Left lung (tissue), 4 donors: ENCODE measurements at regions not wholly inside any gene's neighbourhood (a gene's known extent, or its start where the extent isn't known, plus 50 kb on each side); places are given as distances from the start of the nearest gene placed in this dataset.
A peak's percentile ranks its signal among the peaks of the same experiment; 100 is the strongest.

Experiments used
- ATAC-seq: fragments of 200-7000 bp; cut with Tn5 transposase; one replicate; pipeline ENCODE4 v1.9.1; 2020; ENCODE audit warnings: moderate library complexity
- DNase-seq, 4 donors: peaks; one replicate each; pipeline ENCODE4 v3.0.0-alpha.2; 2013 to 2020
- H3K27ac ChIP-seq, 2 donors: fragments of 200-600 bp; sonication (generic) in 1 of 2; one replicate each; pipeline versions ENCODE4 v1.5.0 to v1.8.0; 2020 to 2021
- H3K27me3 ChIP-seq, 2 donors: fragments of 200-600 bp; sonication (generic) in 1 of 2; one replicate each; pipeline versions ENCODE4 v1.5.0 to v1.8.0; 2020 to 2021
- H3K36me3 ChIP-seq, 2 donors: fragments of 200-600 bp; sonication (generic) in 1 of 2; one replicate each; pipeline versions ENCODE4 v1.5.0 to v1.8.0; 2020 to 2021
- H3K4me1 ChIP-seq, 2 donors: fragments of 200-600 bp; one replicate each; pipeline ENCODE4 v1.8.0; 2021
- H3K4me3 ChIP-seq, 2 donors: fragments of 200-600 bp; sonication (generic) in 1 of 2; one replicate each; pipeline versions ENCODE4 v1.5.0 to v1.8.0; 2020 to 2021; ENCODE audit warnings: mild to moderate bottlenecking in 1 of 2
- H3K9me3 ChIP-seq, 2 donors: fragments of 200-600 bp; sonication (generic) in 1 of 2; one replicate each; pipeline versions ENCODE4 v1.5.0 to v1.8.0; 2020 to 2021
- CTCF ChIP-seq, 2 donors: fragments of 200-600 bp; sonication (generic) in 1 of 2; IDR thresholded peaks; one replicate each; pipeline versions ENCODE4 v1.5.0 to v1.8.0; 2021; ENCODE audit warnings: antibody characterized with exemption in 2 of 2
- intact Hi-C, 2 donors: fragments of 100-400 bp; cut with DNase I; formaldehyde crosslinking; loops; one replicate each; pipeline versions ENCODE4 v1.11.2 to v1.14.2; 2022
- donor health status: DM: no; HTN: yes; CAD: no.
- donor health status: DM: no; HTN: no; CAD: no.

GRCh38 chr2:7984693-7985353 lies 697.0 kb upstream of the ID2 start:
- H3K27me3 ChIP-seq = no peaks in the 10 kb centered on the region
- ATAC-seq (no peak), DNase-seq (no peak)
- H3K9me3 ChIP-seq = peaks cover 0 to 4% of the 10 kb centered on the region in 2 donors
- no peak overlapping the region for H3K27ac ChIP-seq
- intact Hi-C loops = no loop called here
- H3K4me1 ChIP-seq = no peaks in the 10 kb centered on the region
- no peak overlapping the region for H3K4me3 ChIP-seq
- H3K36me3 ChIP-seq = no peaks in the 10 kb centered on the region
- TF ChIP-seq CTCF (IDR thresholded peaks at IDR 0.05) = no peak

- DNase-seq = no peak
- intact Hi-C loops = no loop called here
- no peak overlapping the region for H3K4me3 ChIP-seq
- no peaks in the 10 kb centered on the region for H3K4me1 ChIP-seq
- no peaks in the 10 kb centered on the region for H3K36me3 ChIP-seq
- TF ChIP-seq CTCF (IDR thresholded peaks at IDR 0.05) = no peak
- no peak for ATAC-seq
- H3K27me3 ChIP-seq = no peaks in the 10 kb centered on the region
- no peak overlapping the region for H3K27ac ChIP-seq
- peaks cover 0 to 4% of the 10 kb centered on the region in 2 donors for H3K9me3 ChIP-seq
Observed at GRCh38 chr2:7986431-7986830, 695.4 kb upstream of the ID2 start.

DNA sequence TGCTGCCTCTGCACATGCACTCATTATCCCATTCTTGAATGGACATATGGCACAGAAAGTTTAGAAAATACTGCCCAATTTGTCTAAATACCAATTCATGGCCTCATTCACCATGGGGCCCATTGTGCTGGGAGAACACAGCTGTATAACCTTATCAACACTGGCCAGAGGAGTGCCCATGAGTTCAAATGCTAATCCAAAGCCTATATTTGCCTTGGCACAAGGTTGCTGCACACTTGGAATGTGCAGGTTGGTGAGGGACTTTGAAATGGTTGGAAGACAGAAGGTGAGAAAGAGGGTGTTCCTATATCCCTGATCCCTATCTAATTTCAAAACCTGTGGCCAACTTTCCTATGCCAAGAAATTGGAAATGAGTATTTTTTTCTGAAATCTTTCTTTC lies 693.9 kb upstream of the ID2 start:
- intact Hi-C loops = no loop called here
- H3K4me1 ChIP-seq = no peaks in the 10 kb centered on the region
- no peaks in the 10 kb centered on the region for H3K27me3 ChIP-seq
- no peak for TF ChIP-seq CTCF (IDR thresholded peaks at IDR 0.05)
- no peak overlapping the region for H3K27ac ChIP-seq
- ATAC-seq (no peak), DNase-seq (no peak)
- H3K36me3 ChIP-seq = no peaks in the 10 kb centered on the region
- no peak overlapping the region for H3K4me3 ChIP-seq
- H3K9me3 ChIP-seq = no peaks in the 10 kb centered on the region

DNA sequence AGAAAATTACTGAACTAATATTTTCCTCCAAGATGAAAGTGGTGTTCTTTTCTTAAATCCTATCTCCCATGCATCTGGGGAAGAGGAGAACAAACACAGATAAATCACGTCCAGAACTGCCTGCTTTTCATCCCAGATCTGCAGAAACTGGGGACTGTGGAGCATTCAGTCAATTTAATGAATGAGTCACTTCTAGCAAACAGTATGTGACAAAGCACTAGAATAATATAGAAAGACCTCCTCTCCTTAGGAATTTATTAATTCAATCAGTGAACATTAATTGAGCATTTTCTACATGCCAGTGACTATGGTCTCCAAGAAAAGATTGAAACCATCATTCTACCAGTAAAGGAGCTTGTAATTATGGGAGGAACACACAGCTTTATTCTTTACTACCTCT lies 693.4 kb upstream of the ID2 start:
- ATAC-seq = no peak
- intact Hi-C loops = no loop called here
- TF ChIP-seq CTCF (IDR thresholded peaks at IDR 0.05) = no peak
- Histone ChIP-seq H3K27me3 (no peaks in the 10 kb centered on the region), H3K9me3 (no peaks in the 10 kb centered on the region), H3K27ac (no peak overlapping the region), H3K4me1 (no peaks in the 10 kb centered on the region), H3K4me3 (no peak overlapping the region), H3K36me3 (no peaks in the 10 kb centered on the region)
- no peak for DNase-seq

GRCh38 chr2:7989823-7990222 lies 692.0 kb upstream of the ID2 start:
- H3K9me3 ChIP-seq = no peaks in the 10 kb centered on the region
- H3K4me1 ChIP-seq = no peaks in the 10 kb centered on the region
- DNase-seq (peak in 1 of 4 donors; percentile 66), ATAC-seq (no peak)
- H3K4me3 ChIP-seq = no peak overlapping the region
- no peaks in the 10 kb centered on the region for H3K36me3 ChIP-seq
- intact Hi-C loops = no loop called here
- H3K27me3 ChIP-seq = no peaks in the 10 kb centered on the region
- TF ChIP-seq CTCF (IDR thresholded peaks at IDR 0.05) = no peak
- no peak overlapping the region for H3K27ac ChIP-seq
